ENCODE measurements at regions not wholly inside any gene's neighbourhood (a gene's known extent, or its start where the extent isn't known, plus 50 kb on each side); places are given as distances from the start of the nearest gene placed in this dataset.

DNA sequence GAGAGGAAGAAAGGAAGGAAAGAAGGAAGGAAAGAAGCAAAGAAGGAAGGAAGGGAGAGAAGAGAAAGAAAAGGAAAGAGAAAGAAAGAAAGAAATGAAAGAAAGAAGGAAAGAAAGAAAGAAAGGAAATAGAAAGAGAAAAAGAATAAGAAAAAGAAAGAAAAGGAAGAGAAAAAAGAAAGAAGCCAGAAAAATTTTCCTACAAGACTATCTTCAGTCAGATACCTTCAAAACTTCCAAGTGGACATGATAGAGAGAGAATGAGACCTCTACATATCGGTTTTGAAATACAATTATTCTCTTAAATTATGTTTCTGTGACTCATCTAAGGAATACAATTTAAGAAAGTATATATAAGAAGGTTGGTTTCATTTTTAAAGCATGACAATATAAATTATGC lies 1369.0 kb downstream of the ZPLD1 start:
- TF ChIP-seq, protein P1, sequence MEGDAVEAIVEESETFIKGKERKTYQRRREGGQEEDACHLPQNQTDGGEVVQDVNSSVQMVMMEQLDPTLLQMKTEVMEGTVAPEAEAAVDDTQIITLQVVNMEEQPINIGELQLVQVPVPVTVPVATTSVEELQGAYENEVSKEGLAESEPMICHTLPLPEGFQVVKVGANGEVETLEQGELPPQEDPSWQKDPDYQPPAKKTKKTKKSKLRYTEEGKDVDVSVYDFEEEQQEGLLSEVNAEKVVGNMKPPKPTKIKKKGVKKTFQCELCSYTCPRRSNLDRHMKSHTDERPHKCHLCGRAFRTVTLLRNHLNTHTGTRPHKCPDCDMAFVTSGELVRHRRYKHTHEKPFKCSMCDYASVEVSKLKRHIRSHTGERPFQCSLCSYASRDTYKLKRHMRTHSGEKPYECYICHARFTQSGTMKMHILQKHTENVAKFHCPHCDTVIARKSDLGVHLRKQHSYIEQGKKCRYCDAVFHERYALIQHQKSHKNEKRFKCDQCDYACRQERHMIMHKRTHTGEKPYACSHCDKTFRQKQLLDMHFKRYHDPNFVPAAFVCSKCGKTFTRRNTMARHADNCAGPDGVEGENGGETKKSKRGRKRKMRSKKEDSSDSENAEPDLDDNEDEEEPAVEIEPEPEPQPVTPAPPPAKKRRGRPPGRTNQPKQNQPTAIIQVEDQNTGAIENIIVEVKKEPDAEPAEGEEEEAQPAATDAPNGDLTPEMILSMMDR (IDR thresholded peaks at IDR 0.05): no peak
- TF ChIP-seq POLR2A (IDR thresholded peaks at IDR 0.05): no peak
